ENCODE measurements at regions not wholly inside any gene's neighbourhood (a gene's known extent, or its start where the extent isn't known, plus 50 kb on each side); places are given as distances from the start of the nearest gene placed in this dataset.

DNA sequence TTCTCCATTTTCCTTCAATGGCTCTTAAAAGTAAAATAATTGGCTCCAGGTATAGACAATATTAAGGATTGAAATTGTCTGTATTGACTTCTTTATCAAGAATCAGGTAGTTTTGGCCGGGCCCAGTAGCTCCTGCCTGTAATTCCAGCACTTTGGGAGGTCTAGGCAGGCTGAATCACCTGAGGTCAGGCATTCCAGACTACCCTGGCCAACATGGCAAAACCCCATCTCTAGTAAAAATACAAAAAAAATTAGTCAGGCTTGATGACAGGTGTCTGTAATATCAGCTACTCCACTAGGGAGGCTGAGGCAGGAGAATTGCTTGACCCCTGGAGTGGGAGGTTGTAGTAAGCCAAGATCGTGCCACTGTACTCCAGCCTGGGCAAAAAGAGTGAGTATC lies 1008.5 kb upstream of the EEF2KMT start:
- H3K27ac Mint-ChIP-seq, result no peak overlapping the region
- no peak for DNase-seq

GRCh38 chr16:6105115-6105514 lies 1007.5 kb upstream of the EEF2KMT start:
- peak; percentile 41 for DNase-seq
- Mint-ChIP-seq H3K4me3 (no peak overlapping the region; the same call in 1 of the 2 replicates), H3K27me3 (ENCODE audit: insufficient read depth) (no peaks in the 10 kb centered on the region; the same call in 1 of the 2 replicates), H3K4me1 (ENCODE audit: low read depth) (peaks cover 10% of the 10 kb centered on the region; the same call in 1 of the 2 replicates), H3K9me3 (peaks cover 27% of the 10 kb centered on the region), H3K36me3 (ENCODE audit: low read depth) (0 out of 2 replicates have a peak, but pooled peaks cover 4% of the 10 kb centered on the region), H3K27ac (peak overlapping the region; percentile 7; the same call in 1 of the 2 replicates)
- TF ChIP-seq CTCF (IDR thresholded peaks at IDR 0.05), result no peak

More for the DNA sequence above, 1008.5 kb upstream of the EEF2KMT start:
- peaks cover 10% of the 10 kb centered on the region; the same call in 1 of the 2 replicates for H3K4me1 Mint-ChIP-seq (ENCODE audit: low read depth)
- H3K36me3 Mint-ChIP-seq (ENCODE audit: low read depth), result 0 out of 2 replicates have a peak, but pooled peaks cover 4% of the 10 kb centered on the region
- TF ChIP-seq CTCF (IDR thresholded peaks at IDR 0.05), result no peak
- H3K27me3 Mint-ChIP-seq (ENCODE audit: insufficient read depth), result no peaks in the 10 kb centered on the region; the same call in 1 of the 2 replicates
- no peak overlapping the region for H3K4me3 Mint-ChIP-seq
- H3K9me3 Mint-ChIP-seq, result peaks cover 28% of the 10 kb centered on the region

DNA sequence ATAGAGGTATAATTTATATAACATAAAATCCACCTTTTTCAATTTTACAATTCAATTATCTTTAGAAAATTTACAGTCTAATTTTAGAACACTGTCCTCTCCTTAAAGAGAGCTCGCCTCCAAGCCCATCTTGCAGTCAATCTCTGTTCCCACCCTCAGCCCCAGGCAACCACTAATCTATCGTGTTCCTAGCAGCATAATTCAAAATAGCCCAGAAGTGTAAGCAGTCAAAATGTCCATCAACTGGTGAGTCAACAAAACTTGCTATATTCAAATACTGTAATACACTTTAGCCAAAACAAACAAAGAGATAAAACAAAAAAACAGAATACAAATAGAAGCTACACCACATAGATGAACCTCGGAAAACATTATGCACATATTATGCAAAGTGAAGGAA lies 1006.8 kb upstream of the EEF2KMT start:
- Mint-ChIP-seq H3K9me3 (peaks cover 27% of the 10 kb centered on the region), H3K4me1 (ENCODE audit: low read depth) (peaks cover 10% of the 10 kb centered on the region; the same call in 1 of the 2 replicates), H3K36me3 (ENCODE audit: low read depth) (0 out of 2 replicates have a peak, but pooled peaks cover 4% of the 10 kb centered on the region), H3K27ac (peak overlapping the region; percentile 7; the same call in 1 of the 2 replicates), H3K4me3 (no peak overlapping the region), H3K27me3 (ENCODE audit: insufficient read depth) (no peaks in the 10 kb centered on the region; the same call in 1 of the 2 replicates)
- peak; percentile 42 for DNase-seq
- no peak for TF ChIP-seq CTCF (IDR thresholded peaks at IDR 0.05)

DNA sequence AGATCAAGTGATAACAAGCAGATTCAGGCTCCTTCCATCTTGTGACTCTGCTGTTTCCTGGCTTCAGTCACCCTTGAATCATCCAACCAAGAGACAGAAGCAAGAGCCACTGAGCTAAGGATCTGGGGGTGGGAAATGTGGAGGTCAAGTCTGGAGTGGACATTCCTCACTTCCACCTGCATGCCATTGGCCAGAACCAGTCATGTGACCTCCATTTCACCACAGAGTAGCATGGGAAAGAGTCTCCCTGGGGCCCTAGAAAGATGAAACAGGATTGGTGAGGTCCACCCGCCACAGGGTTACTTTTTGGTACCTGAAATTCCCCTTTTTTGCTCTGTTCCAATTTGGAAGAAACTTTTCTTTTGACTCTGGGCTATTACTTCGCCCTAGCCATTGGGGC lies 1006.0 kb upstream of the EEF2KMT start:
- peaks cover 10% of the 10 kb centered on the region; the same call in 1 of the 2 replicates for H3K4me1 Mint-ChIP-seq (ENCODE audit: low read depth)
- H3K36me3 Mint-ChIP-seq (ENCODE audit: low read depth), result 0 out of 2 replicates have a peak, but pooled peaks cover 4% of the 10 kb centered on the region
- no peak overlapping the region for H3K4me3 Mint-ChIP-seq
- peaks cover 27% of the 10 kb centered on the region for H3K9me3 Mint-ChIP-seq
- TF ChIP-seq CTCF (IDR thresholded peaks at IDR 0.05), result no peak
- no peak overlapping the region for H3K27ac Mint-ChIP-seq
- no peaks in the 10 kb centered on the region; the same call in 1 of the 2 replicates for H3K27me3 Mint-ChIP-seq (ENCODE audit: insufficient read depth)
- no peak for DNase-seq

DNA sequence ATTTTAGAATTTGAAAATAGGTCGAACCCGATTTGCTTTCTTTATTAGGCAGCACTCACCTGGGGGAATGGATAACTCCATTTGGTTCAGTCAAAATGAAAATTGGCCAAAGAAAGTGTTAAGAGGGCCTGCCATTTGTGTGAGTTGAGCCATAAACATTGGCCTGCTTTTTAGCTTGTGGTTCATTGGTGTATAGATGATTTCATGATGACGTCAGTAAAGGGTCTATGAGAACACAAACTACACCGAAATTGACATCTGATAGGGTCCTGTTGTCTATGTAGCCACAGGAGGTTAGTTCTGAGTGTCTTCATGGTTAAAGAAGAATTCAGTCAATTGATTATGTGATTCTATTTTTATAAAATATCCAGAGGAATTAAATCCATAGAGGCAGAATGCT lies 1001.5 kb upstream of the EEF2KMT start:
- Mint-ChIP-seq H3K27me3 (ENCODE audit: insufficient read depth) (no peaks in the 10 kb centered on the region; the same call in 1 of the 2 replicates), H3K36me3 (ENCODE audit: low read depth) (0 out of 2 replicates have a peak, but pooled peaks cover 4% of the 10 kb centered on the region), H3K4me1 (ENCODE audit: low read depth) (no peaks in the 10 kb centered on the region; the same call in 1 of the 2 replicates), H3K9me3 (peaks cover 45% of the 10 kb centered on the region), H3K4me3 (no peak overlapping the region), H3K27ac (no peak overlapping the region)
- no peak for TF ChIP-seq CTCF (IDR thresholded peaks at IDR 0.05)
- no peak for DNase-seq
